GM18498 (cell line): ENCODE measurements at regions not wholly inside any gene's neighbourhood (a gene's known extent, or its start where the extent isn't known, plus 50 kb on each side); places are given as distances from the start of the nearest gene placed in this dataset.
"Not testable (repeated sequence)": the region's sequence is repeated elsewhere in the genome, so short reads cannot be mapped to it uniquely, and the experiment has no call there.

ENCODE experiments used
- ATAC-seq: cut with Tn5 transposase; IDR thresholded peaks from one replicate; pipeline ENCODE4 v1.9.1; 2021; ENCODE audit warnings: mild to moderate bottlenecking, moderate library complexity; ENCODE audit not compliant: unreplicated experiment

GRCh38 chr5:174462129-174462528, 262.3 kb upstream of the MSX2 start:
- no peak for ATAC-seq

GRCh38 chr5:174464504-174465165, 259.7 kb upstream of the MSX2 start:
- ATAC-seq: no peak

- not testable (repeated sequence) for ATAC-seq
Measured at GRCh38 chr5:174471528-174471927, 252.9 kb upstream of the MSX2 start.

- no peak for ATAC-seq
Measured at GRCh38 chr5:174472956-174473355, 251.4 kb upstream of the MSX2 start.

GRCh38 chr5:174476001-174476400, 248.4 kb upstream of the MSX2 start:
- ATAC-seq: not testable (repeated sequence)

GRCh38 chr5:174479325-174479724, 245.1 kb upstream of the MSX2 start:
- no peak for ATAC-seq

GRCh38 chr5:174481737-174482136, 242.6 kb upstream of the MSX2 start:
- no peak for ATAC-seq

- ATAC-seq: no peak
Measured at GRCh38 chr5:174482607-174483024, 241.8 kb upstream of the MSX2 start.

GRCh38 chr5:174483411-174483810, 241.0 kb upstream of the MSX2 start:
- ATAC-seq: no peak

- no peak for ATAC-seq
Measured at GRCh38 chr5:174489215-174489614, 235.2 kb upstream of the MSX2 start.

GRCh38 chr5:174489920-174490597, 234.3 kb upstream of the MSX2 start:
- ATAC-seq: no peak

- ATAC-seq: no peak
Measured at GRCh38 chr5:174490728-174491127, 233.7 kb upstream of the MSX2 start.

- ATAC-seq: no peak
Measured at GRCh38 chr5:174491265-174491664, 233.1 kb upstream of the MSX2 start.

- ATAC-seq: no peak
Measured at GRCh38 chr5:174491761-174492350, 232.5 kb upstream of the MSX2 start.

GRCh38 chr5:174493530-174493929, 230.9 kb upstream of the MSX2 start:
- ATAC-seq: no peak

- not testable (repeated sequence) for ATAC-seq
Measured at GRCh38 chr5:174497939-174498338, 226.4 kb upstream of the MSX2 start.

- ATAC-seq: not testable (repeated sequence)
Measured at GRCh38 chr5:174498575-174498974, 225.8 kb upstream of the MSX2 start.

- no peak for ATAC-seq
Measured at GRCh38 chr5:174500636-174501035, 223.7 kb upstream of the MSX2 start.

- no peak for ATAC-seq
Measured at GRCh38 chr5:174501461-174502069, 222.8 kb upstream of the MSX2 start.

- ATAC-seq: no peak
Measured at GRCh38 chr5:174503086-174503460, 221.3 kb upstream of the MSX2 start.

GRCh38 chr5:174503461-174504265, 220.7 kb upstream of the MSX2 start:
- no peak for ATAC-seq
